Activated T-helper 2 cell treated with anti-CD3 and anti-CD28 coated beads, Interferon-gamma antibody, Interleukin-2, Interleukin-4, amounts not matched to agents 10 μg/mL and 5 μg/mL and 100 μg/mL, durations not matched to agents 14 hours and 24 hours and 36 hours (primary cell): ENCODE measurements at regions not wholly inside any gene's neighbourhood (a gene's known extent, or its start where the extent isn't known, plus 50 kb on each side); places are given as distances from the start of the nearest gene placed in this dataset.

Source experiments
- DNase-seq: peaks from one replicate; pipeline ENCODE4 v3.0.0; 2021; ENCODE audit warnings: low spot score
- H3K27ac Mint-ChIP-seq: one replicate; pipeline ENCODE4 v1.8.0; 2021; ENCODE audit warnings: mixed read lengths
- H3K27me3 Mint-ChIP-seq: one replicate; pipeline ENCODE4 v1.8.0; 2021; ENCODE audit warnings: low read depth, mixed read lengths
- H3K36me3 Mint-ChIP-seq: one replicate; pipeline ENCODE4 v1.8.0; 2021; ENCODE audit warnings: low read depth, mixed read lengths
- H3K4me1 Mint-ChIP-seq: one replicate; pipeline ENCODE4 v1.8.0; 2021; ENCODE audit warnings: low read depth, mixed read lengths
- H3K4me3 Mint-ChIP-seq: one replicate; pipeline ENCODE4 v1.8.0; 2021; ENCODE audit warnings: low read depth, mild to moderate bottlenecking, moderate library complexity, mixed read lengths
- H3K9me3 Mint-ChIP-seq: one replicate; pipeline ENCODE4 v1.8.0; 2021; ENCODE audit warnings: mixed read lengths
- intact Hi-C: fragments of 100-400 bp; cut with micrococcal nuclease; formaldehyde crosslinking; loops from one replicate; pipeline ENCODE4 v1.15.1; 2023

- no peaks in the 10 kb centered on the region for H3K36me3 Mint-ChIP-seq
- no peaks in the 10 kb centered on the region for H3K27me3 Mint-ChIP-seq
- no peak overlapping the region for H3K27ac Mint-ChIP-seq
Observed at GRCh38 chr13:67966065-67966464, 735.9 kb upstream of the PCDH9 start.

DNA sequence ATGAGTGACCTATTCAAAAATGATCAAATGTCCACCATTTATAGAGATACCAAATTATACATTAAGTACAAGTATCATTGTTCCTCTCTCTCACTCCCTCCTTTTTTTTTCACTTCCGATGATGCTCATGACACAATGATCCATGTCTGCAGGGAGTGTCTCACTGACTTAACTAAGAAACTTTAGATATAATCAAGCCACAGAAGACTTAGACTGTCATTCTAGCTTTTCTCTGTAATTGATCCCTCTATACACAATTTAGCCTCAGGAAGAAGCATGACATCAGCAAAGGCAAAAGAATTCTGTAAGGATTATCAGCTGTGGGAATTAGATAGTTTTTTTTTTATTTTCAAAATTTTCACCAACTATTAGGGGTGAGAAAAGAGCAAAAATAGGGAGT lies 734.9 kb upstream of the PCDH9 start:
- H3K27ac Mint-ChIP-seq = no peak overlapping the region
- no peak for DNase-seq
- H3K4me3 Mint-ChIP-seq = no peak overlapping the region
- intact Hi-C loops = no loop called here
- H3K36me3 Mint-ChIP-seq = no peaks in the 10 kb centered on the region
- H3K4me1 Mint-ChIP-seq = no peaks in the 10 kb centered on the region
- no peaks in the 10 kb centered on the region for H3K27me3 Mint-ChIP-seq
- peaks cover 34% of the 10 kb centered on the region for H3K9me3 Mint-ChIP-seq

More at GRCh38 chr13:67966065-67966464, 735.9 kb upstream of the PCDH9 start:
- DNase-seq = no peak
- H3K4me1 Mint-ChIP-seq = no peaks in the 10 kb centered on the region
- intact Hi-C loops = no loop called here
- H3K9me3 Mint-ChIP-seq = peaks cover 34% of the 10 kb centered on the region
- no peak overlapping the region for H3K4me3 Mint-ChIP-seq

DNA sequence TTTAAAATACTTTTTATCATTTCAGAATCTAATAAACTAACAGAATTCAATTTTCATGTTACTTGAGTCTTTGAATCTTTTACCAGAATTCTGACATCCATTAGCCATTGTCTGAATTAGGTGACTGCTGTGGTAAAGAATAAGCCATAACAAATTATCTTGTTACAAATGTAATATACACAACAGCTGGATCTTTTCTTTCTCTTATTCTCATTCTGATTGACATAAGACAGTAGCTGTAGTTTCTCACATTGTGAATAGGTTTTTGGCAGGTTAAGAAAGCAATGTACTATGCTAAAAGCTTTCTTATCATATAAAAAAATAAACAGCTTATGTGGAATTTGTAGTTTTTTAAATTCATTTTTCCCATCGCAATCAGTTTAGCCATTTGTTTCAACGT lies 734.0 kb upstream of the PCDH9 start:
- no peak overlapping the region for H3K27ac Mint-ChIP-seq
- H3K4me1 Mint-ChIP-seq = no peaks in the 10 kb centered on the region
- H3K9me3 Mint-ChIP-seq = peaks cover 37% of the 10 kb centered on the region
- intact Hi-C loops = no loop called here
- H3K4me3 Mint-ChIP-seq = no peak overlapping the region
- DNase-seq = no peak
- no peaks in the 10 kb centered on the region for H3K36me3 Mint-ChIP-seq
- H3K27me3 Mint-ChIP-seq = no peaks in the 10 kb centered on the region

GRCh38 chr13:67961331-67961730 lies 731.2 kb upstream of the PCDH9 start:
- intact Hi-C loops = no loop called here
- H3K27me3 Mint-ChIP-seq = no peaks in the 10 kb centered on the region

GRCh38 chr13:67951431-67951830 lies 721.3 kb upstream of the PCDH9 start:
- H3K4me3 Mint-ChIP-seq = no peak overlapping the region
- H3K9me3 Mint-ChIP-seq = peaks cover 8% of the 10 kb centered on the region
- H3K36me3 Mint-ChIP-seq = no peaks in the 10 kb centered on the region
- intact Hi-C loops = no loop called here
- DNase-seq = no peak
- no peaks in the 10 kb centered on the region for H3K4me1 Mint-ChIP-seq
- no peak overlapping the region for H3K27ac Mint-ChIP-seq
- no peaks in the 10 kb centered on the region for H3K27me3 Mint-ChIP-seq

More at GRCh38 chr13:67961331-67961730, 731.2 kb upstream of the PCDH9 start:
- no peaks in the 10 kb centered on the region for H3K36me3 Mint-ChIP-seq
- no peak overlapping the region for H3K4me3 Mint-ChIP-seq
- peaks cover 41% of the 10 kb centered on the region for H3K9me3 Mint-ChIP-seq
- no peak overlapping the region for H3K27ac Mint-ChIP-seq
- no peaks in the 10 kb centered on the region for H3K4me1 Mint-ChIP-seq
- DNase-seq = no peak

- Mint-ChIP-seq H3K9me3 (peaks cover 8% of the 10 kb centered on the region), H3K4me1 (no peaks in the 10 kb centered on the region), H3K27me3 (no peaks in the 10 kb centered on the region), H3K36me3 (no peaks in the 10 kb centered on the region), H3K4me3 (no peak overlapping the region), H3K27ac (no peak overlapping the region)
- intact Hi-C loops = no loop called here
- no peak for DNase-seq
Observed at GRCh38 chr13:67950603-67951002, 720.5 kb upstream of the PCDH9 start.

GRCh38 chr13:67946131-67946530 lies 716.0 kb upstream of the PCDH9 start:
- Mint-ChIP-seq H3K27me3 (no peaks in the 10 kb centered on the region), H3K9me3 (peaks cover 26% of the 10 kb centered on the region), H3K4me1 (no peaks in the 10 kb centered on the region), H3K36me3 (no peaks in the 10 kb centered on the region), H3K4me3 (no peak overlapping the region), H3K27ac (no peak overlapping the region)
- intact Hi-C loops = no loop called here
- no peak for DNase-seq

- H3K36me3 Mint-ChIP-seq = no peaks in the 10 kb centered on the region
- H3K4me1 Mint-ChIP-seq = no peaks in the 10 kb centered on the region
- DNase-seq = no peak
- H3K9me3 Mint-ChIP-seq = peaks cover 41% of the 10 kb centered on the region
- no peaks in the 10 kb centered on the region for H3K27me3 Mint-ChIP-seq
- intact Hi-C loops = no loop called here
- H3K4me3 Mint-ChIP-seq = no peak overlapping the region
- H3K27ac Mint-ChIP-seq = no peak overlapping the region
Observed at GRCh38 chr13:67943116-67943515, 713.0 kb upstream of the PCDH9 start.

GRCh38 chr13:67935626-67936025 lies 705.5 kb upstream of the PCDH9 start:
- Mint-ChIP-seq H3K36me3 (no peaks in the 10 kb centered on the region), H3K27ac (no peak overlapping the region), H3K27me3 (no peaks in the 10 kb centered on the region), H3K4me1 (no peaks in the 10 kb centered on the region), H3K4me3 (no peak overlapping the region), H3K9me3 (peaks cover 25% of the 10 kb centered on the region)
- intact Hi-C loops = no loop called here
- no peak for DNase-seq

DNA sequence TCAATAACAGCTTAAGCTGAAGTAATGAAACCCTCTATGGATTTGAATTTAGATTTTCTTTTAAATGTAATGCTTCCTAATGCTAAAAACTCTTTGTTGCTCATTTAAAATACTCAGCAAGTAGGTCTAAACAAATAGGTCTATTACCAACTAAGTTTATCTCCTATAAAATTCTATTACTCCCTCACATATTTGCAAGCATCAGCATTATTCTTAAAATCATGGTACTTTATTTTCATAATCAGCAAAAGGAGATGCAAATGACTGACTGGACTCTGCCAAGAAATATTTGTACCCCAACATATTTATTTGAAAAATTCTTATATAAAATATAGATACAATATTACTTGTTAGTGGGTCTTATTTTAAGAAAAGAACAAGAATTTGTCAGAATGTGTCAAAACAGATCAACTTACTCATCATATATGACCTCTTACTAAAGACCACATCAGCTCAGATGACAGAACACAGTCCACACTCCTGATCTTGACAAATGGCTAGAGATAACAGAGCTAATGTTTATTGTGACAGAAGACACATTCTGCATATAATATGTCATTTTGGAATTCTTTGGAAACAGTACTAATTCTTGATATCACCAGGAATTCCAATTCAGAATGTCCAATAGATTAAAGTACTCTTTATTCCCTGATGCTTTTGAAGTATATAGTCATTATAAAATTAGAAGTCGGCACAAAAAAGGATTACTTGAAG lies 704.6 kb upstream of the PCDH9 start:
- intact Hi-C loops = no loop called here
- no peaks in the 10 kb centered on the region for H3K4me1 Mint-ChIP-seq

DNA sequence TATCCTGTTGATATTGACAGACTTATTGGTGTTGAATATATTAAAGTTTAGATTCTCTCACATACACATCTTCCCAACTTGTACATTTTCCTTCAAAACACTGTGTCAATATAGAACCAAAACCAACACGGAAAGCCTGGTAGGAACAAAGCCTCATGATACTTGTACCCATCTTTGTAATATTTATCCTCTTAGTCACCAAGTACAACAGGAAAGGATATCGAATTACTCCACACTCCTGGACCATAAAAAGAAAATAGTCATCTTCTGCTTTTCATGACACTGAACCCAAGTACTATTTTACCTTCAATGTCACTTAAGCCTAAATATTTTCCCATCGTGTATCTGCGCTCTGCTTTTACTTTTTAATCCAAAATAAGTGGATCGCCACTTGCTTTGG lies 702.9 kb upstream of the PCDH9 start:
- no peak for DNase-seq
- Mint-ChIP-seq H3K27me3 (no peaks in the 10 kb centered on the region), H3K27ac (no peak overlapping the region), H3K4me3 (no peak overlapping the region), H3K4me1 (no peaks in the 10 kb centered on the region), H3K9me3 (peaks cover 10% of the 10 kb centered on the region), H3K36me3 (no peaks in the 10 kb centered on the region)
- intact Hi-C loops = no loop called here

More for the DNA sequence above, 704.6 kb upstream of the PCDH9 start:
- DNase-seq = no peak
- Mint-ChIP-seq H3K27me3 (no peaks in the 10 kb centered on the region), H3K9me3 (peaks cover 25% of the 10 kb centered on the region), H3K36me3 (no peaks in the 10 kb centered on the region), H3K4me3 (no peak overlapping the region), H3K27ac (no peak overlapping the region)

GRCh38 chr13:67917291-67917987 lies 687.3 kb upstream of the PCDH9 start:
- Mint-ChIP-seq H3K9me3 (peaks cover 9% of the 10 kb centered on the region), H3K4me1 (no peaks in the 10 kb centered on the region), H3K27ac (no peak overlapping the region), H3K36me3 (no peaks in the 10 kb centered on the region), H3K27me3 (no peaks in the 10 kb centered on the region), H3K4me3 (no peak overlapping the region)
- intact Hi-C loops = no loop called here
- DNase-seq = no peak

DNA sequence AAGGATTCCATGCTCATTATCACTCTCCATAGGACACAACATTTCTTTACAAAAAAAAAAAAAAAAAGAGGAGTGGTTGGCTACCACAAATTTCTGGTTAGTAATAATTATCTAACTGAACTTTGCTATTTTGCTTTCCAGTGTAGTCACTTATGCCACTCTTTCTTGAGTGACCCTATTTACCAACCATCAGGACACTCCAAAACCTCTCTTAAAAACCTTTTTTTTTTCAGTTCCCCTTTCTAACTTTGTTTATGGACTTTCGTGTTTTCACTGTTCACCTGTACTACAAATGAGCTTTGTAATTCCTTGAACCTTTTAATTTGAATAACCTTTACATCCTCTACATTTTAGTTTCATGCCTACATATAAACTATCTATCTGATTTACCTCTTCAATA lies 686.5 kb upstream of the PCDH9 start:
- H3K27ac Mint-ChIP-seq = no peak overlapping the region
- no peak for DNase-seq
- intact Hi-C loops = no loop called here

More for the DNA sequence above, 686.5 kb upstream of the PCDH9 start:
- Mint-ChIP-seq H3K4me3 (no peak overlapping the region), H3K36me3 (no peaks in the 10 kb centered on the region), H3K4me1 (no peaks in the 10 kb centered on the region), H3K9me3 (peaks cover 10% of the 10 kb centered on the region), H3K27me3 (no peaks in the 10 kb centered on the region)
